Fibroblast of upper back skin (primary cell): ENCODE measurements at regions not wholly inside any gene's neighbourhood (a gene's known extent, or its start where the extent isn't known, plus 50 kb on each side); places are given as distances from the start of the nearest gene placed in this dataset.

Experiments used
- DNase-seq: peaks from one replicate; pipeline ENCODE4 v3.0.0-alpha.2; 2013

- DNase-seq = no peak
Measured at GRCh38 chr14:43956741-43957140, 550.3 kb downstream of the FSCB start.

GRCh38 chr14:43949400-43949799, 557.7 kb downstream of the FSCB start:
- DNase-seq = no peak

GRCh38 chr14:43939836-43940235, 567.2 kb downstream of the FSCB start:
- DNase-seq = no peak

GRCh38 chr14:43938588-43939281, 568.3 kb downstream of the FSCB start:
- DNase-seq = no peak

- DNase-seq = no peak
Measured at GRCh38 chr14:43937001-43937400, 570.1 kb downstream of the FSCB start.

GRCh38 chr14:43934102-43934501, 573.0 kb downstream of the FSCB start:
- no peak for DNase-seq

GRCh38 chr14:43914041-43914693, 592.9 kb downstream of the FSCB start:
- DNase-seq = no peak

GRCh38 chr14:43903209-43903608, 603.9 kb downstream of the FSCB start:
- no peak for DNase-seq

GRCh38 chr14:43901911-43902673, 605.0 kb downstream of the FSCB start:
- no peak for DNase-seq

- no peak for DNase-seq
Measured at GRCh38 chr14:43900173-43900655, 606.9 kb downstream of the FSCB start.

GRCh38 chr14:43898687-43899086, 608.4 kb downstream of the FSCB start:
- DNase-seq = no peak

GRCh38 chr14:43896044-43896443, 611.0 kb downstream of the FSCB start:
- no peak for DNase-seq

- DNase-seq = peak; percentile 1
Measured at GRCh38 chr14:43894534-43894933, 612.5 kb downstream of the FSCB start.

GRCh38 chr14:43887523-43887922, 619.6 kb downstream of the FSCB start:
- DNase-seq = no peak

GRCh38 chr14:43877351-43877960, 629.6 kb downstream of the FSCB start:
- DNase-seq = no peak

GRCh38 chr14:43872752-43873655, 634.1 kb downstream of the FSCB start:
- DNase-seq = peak; percentile 0

GRCh38 chr14:43872222-43872621, 634.9 kb downstream of the FSCB start:
- DNase-seq = no peak

- no peak for DNase-seq
Measured at GRCh38 chr14:43858981-43859380, 648.1 kb downstream of the FSCB start.

GRCh38 chr14:43855556-43855955, 651.5 kb downstream of the FSCB start:
- no peak for DNase-seq

- no peak for DNase-seq
Measured at GRCh38 chr14:43853541-43853940, 653.5 kb downstream of the FSCB start.

GRCh38 chr14:43803076-43803689, 703.9 kb downstream of the FSCB start:
- DNase-seq = no peak
